Mammary epithelial cell (primary cell): ENCODE measurements at regions not wholly inside any gene's neighbourhood (a gene's known extent, or its start where the extent isn't known, plus 50 kb on each side); places are given as distances from the start of the nearest gene placed in this dataset.

Source experiments
- EZH2 ChIP-seq: IDR thresholded peaks from 2 replicates; pipeline ENCODE4 v1.6.1; 2012; ENCODE audit warnings: low read length, inconsistent platforms, borderline replicate concordance
- TF ChIP-seq, protein P1 (sequence below), 2 donors: IDR thresholded peaks in 1 of 2; conservative IDR thresholded peaks in 1 of 2; 2 replicates each; pipeline ENCODE4 v1.5.1; 2011 to 2012; ENCODE audit warnings: inconsistent platforms in 2 of 2, low read length in 2 of 2, mild to moderate bottlenecking in 2 of 2, control low read depth in 1 of 2, low read depth in 1 of 2; ENCODE audit not compliant: insufficient read depth in 1 of 2; ENCODE audit errors: extremely low read depth in 1 of 2

DNA sequence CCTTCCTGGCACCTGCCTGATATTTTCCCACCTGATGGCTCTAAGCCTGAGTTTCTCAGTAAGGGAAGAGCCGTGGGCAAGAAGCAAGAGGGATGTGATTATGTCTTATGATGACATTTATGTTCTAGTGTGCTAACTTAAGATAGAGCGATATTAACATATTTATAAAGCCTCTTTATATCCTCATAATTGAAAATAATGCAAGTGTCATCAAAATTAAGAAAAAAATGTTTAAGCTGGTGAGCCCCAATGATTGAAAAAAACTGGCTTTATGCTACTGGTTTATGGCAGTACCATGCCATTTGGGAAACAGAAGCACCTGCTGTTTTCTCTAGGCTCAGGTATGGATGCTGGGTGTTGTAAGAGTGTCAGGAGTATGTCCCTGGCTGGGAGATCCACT is 431.5 kb upstream of the TPM1 start:
- TF ChIP-seq, protein P1, sequence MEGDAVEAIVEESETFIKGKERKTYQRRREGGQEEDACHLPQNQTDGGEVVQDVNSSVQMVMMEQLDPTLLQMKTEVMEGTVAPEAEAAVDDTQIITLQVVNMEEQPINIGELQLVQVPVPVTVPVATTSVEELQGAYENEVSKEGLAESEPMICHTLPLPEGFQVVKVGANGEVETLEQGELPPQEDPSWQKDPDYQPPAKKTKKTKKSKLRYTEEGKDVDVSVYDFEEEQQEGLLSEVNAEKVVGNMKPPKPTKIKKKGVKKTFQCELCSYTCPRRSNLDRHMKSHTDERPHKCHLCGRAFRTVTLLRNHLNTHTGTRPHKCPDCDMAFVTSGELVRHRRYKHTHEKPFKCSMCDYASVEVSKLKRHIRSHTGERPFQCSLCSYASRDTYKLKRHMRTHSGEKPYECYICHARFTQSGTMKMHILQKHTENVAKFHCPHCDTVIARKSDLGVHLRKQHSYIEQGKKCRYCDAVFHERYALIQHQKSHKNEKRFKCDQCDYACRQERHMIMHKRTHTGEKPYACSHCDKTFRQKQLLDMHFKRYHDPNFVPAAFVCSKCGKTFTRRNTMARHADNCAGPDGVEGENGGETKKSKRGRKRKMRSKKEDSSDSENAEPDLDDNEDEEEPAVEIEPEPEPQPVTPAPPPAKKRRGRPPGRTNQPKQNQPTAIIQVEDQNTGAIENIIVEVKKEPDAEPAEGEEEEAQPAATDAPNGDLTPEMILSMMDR (conservative IDR thresholded peaks at IDR 0.05 in 1 of 2, IDR thresholded peaks at IDR 0.05 in 1 of 2; ENCODE audit: extremely low read depth in 1 of 2, insufficient read depth in 1 of 2, low read depth in 1 of 2, low read length in 2 of 2) = no peak
- TF ChIP-seq EZH2 = no peak
